GM12878 (cell line): ENCODE measurements at regions not wholly inside any gene's neighbourhood (a gene's known extent, or its start where the extent isn't known, plus 50 kb on each side); places are given as distances from the start of the nearest gene placed in this dataset.

ENCODE experiments used
- CTCF ChIP-seq, 3 experiments: IDR thresholded peaks in 2 of 3; conservative IDR thresholded peaks in 1 of 3; 2 replicates each; pipeline ENCODE4 v1.5.1; 2011; ENCODE audit warnings: low read depth in 3 of 3, low read length in 3 of 3, mild to moderate bottlenecking in 3 of 3, control low read depth in 2 of 3, moderate library complexity in 2 of 3, inconsistent platforms in 1 of 3, mixed read lengths in 1 of 3; ENCODE audit not compliant: control insufficient read depth in 2 of 3, insufficient read depth in 1 of 3; ENCODE audit errors: extremely low read depth in 1 of 3
- EZH2 ChIP-seq: IDR thresholded peaks from 2 replicates; pipeline ENCODE4 v1.6.1; 2012; ENCODE audit warnings: low read depth, mild to moderate bottlenecking, control low read depth, inconsistent platforms, low read length, borderline replicate concordance; ENCODE audit not compliant: control insufficient read depth

DNA sequence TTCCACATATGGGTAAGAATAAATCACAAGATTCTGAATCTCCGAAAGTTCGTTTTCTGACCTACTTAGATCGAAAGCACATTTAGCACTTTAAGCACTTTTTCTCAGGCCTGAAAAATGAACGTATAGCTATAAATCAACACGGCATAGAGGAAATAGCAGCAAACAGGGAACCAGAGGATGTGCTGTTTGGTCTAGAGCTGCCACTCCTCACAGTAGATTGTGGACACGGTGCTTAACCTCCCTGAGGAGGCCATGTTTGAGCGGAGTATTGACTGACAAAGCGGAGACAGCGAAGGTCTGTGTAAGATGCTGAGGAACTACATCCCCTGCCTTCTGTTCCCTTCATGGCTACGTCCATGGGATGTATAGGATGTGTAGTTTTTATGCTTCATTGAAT, 452.8 kb upstream of the NCAM2 start:
- TF ChIP-seq CTCF (IDR thresholded peaks at IDR 0.05 in 2 of 3, conservative IDR thresholded peaks at IDR 0.05 in 1 of 3; ENCODE audit: control insufficient read depth in 2 of 3, extremely low read depth in 1 of 3, insufficient read depth in 1 of 3, low read depth in 3 of 3, low read length in 3 of 3) = no peak
- TF ChIP-seq EZH2 = no peak
